Activated T-cell treated with anti-CD3 and anti-CD28 coated beads, Interleukin-2, amount 50 U/mL, for 1 hour (primary cell): ENCODE measurements at regions not wholly inside any gene's neighbourhood (a gene's known extent, or its start where the extent isn't known, plus 50 kb on each side); places are given as distances from the start of the nearest gene placed in this dataset.
"Not testable (repeated sequence)": the region's sequence is repeated elsewhere in the genome, so short reads cannot be mapped to it uniquely, and the experiment has no call there.

Source experiments
- DNase-seq: peaks from one replicate; pipeline ENCODE4 v3.0.0-alpha.2; 2020

GRCh38 chr18:70525322-70525721 is 236.5 kb downstream of the SOCS6 start:
- DNase-seq, result not testable (repeated sequence)

- no peak for DNase-seq
Observed at GRCh38 chr18:70523792-70524182, 234.9 kb downstream of the SOCS6 start.

GRCh38 chr18:70523035-70523791 is 234.4 kb downstream of the SOCS6 start:
- DNase-seq, result no peak

GRCh38 chr18:70522183-70522680 is 233.4 kb downstream of the SOCS6 start:
- DNase-seq, result no peak

- DNase-seq, result no peak
Observed at GRCh38 chr18:70520867-70521266, 232.0 kb downstream of the SOCS6 start.

GRCh38 chr18:70513502-70514171 is 224.8 kb downstream of the SOCS6 start:
- DNase-seq, result no peak

- DNase-seq, result no peak
Observed at GRCh38 chr18:70507970-70508369, 219.1 kb downstream of the SOCS6 start.

GRCh38 chr18:70506511-70506910 is 217.7 kb downstream of the SOCS6 start:
- DNase-seq, result no peak

- DNase-seq, result no peak
Observed at GRCh38 chr18:70503060-70503459, 214.2 kb downstream of the SOCS6 start.

GRCh38 chr18:70501358-70501757 is 212.5 kb downstream of the SOCS6 start:
- no peak for DNase-seq

- DNase-seq, result no peak
Observed at GRCh38 chr18:70500748-70501147, 211.9 kb downstream of the SOCS6 start.

- no peak for DNase-seq
Observed at GRCh38 chr18:70499218-70499691, 210.4 kb downstream of the SOCS6 start.

- no peak for DNase-seq
Observed at GRCh38 chr18:70496353-70497294, 207.8 kb downstream of the SOCS6 start.

GRCh38 chr18:70494524-70494923 is 205.7 kb downstream of the SOCS6 start:
- DNase-seq, result no peak

GRCh38 chr18:70493461-70493860 is 204.6 kb downstream of the SOCS6 start:
- no peak for DNase-seq

GRCh38 chr18:70491734-70492348 is 203.0 kb downstream of the SOCS6 start:
- DNase-seq, result no peak

GRCh38 chr18:70489986-70490933 is 201.4 kb downstream of the SOCS6 start:
- DNase-seq, result no peak

GRCh38 chr18:70489571-70489970 is 200.7 kb downstream of the SOCS6 start:
- no peak for DNase-seq

- no peak for DNase-seq
Observed at GRCh38 chr18:70469916-70470315, 181.1 kb downstream of the SOCS6 start.

- DNase-seq, result no peak
Observed at GRCh38 chr18:70468861-70469547, 180.2 kb downstream of the SOCS6 start.
